Duodenal mucosa (tissue), 2 donors: ENCODE measurements at regions not wholly inside any gene's neighbourhood (a gene's known extent, or its start where the extent isn't known, plus 50 kb on each side); places are given as distances from the start of the nearest gene placed in this dataset.

ENCODE experiments used
- H3K27ac ChIP-seq: one replicate; pipeline ENCODE4 v1.7.0; 2013; ENCODE audit warnings: low read depth, low read length
- H3K27me3 ChIP-seq, 2 donors: one replicate each; pipeline ENCODE4 v1.7.0; 2013; ENCODE audit warnings: low read length in 2 of 2, control low read depth in 1 of 2; ENCODE audit not compliant: insufficient read depth in 2 of 2, control insufficient read depth in 1 of 2
- H3K36me3 ChIP-seq, 2 donors: one replicate each; pipeline ENCODE4 v1.7.0; 2013; ENCODE audit warnings: low read length in 2 of 2, control low read depth in 1 of 2; ENCODE audit not compliant: insufficient read depth in 2 of 2, control insufficient read depth in 1 of 2
- H3K4me1 ChIP-seq, 2 donors: one replicate each; pipeline ENCODE4 v1.7.0; 2013; ENCODE audit warnings: low read length in 2 of 2, control low read depth in 1 of 2; ENCODE audit not compliant: insufficient read depth in 2 of 2, control insufficient read depth in 1 of 2
- H3K4me3 ChIP-seq, 2 donors: one replicate each; pipeline ENCODE4 v1.7.0; 2013; ENCODE audit warnings: low read length in 2 of 2, low read depth in 1 of 2
- H3K9ac ChIP-seq, 2 donors: one replicate each; pipeline ENCODE4 v1.7.0; 2013; ENCODE audit warnings: low read length in 2 of 2, low read depth in 1 of 2
- H3K9me3 ChIP-seq, 2 donors: one replicate each; pipeline ENCODE4 v1.7.0; 2013; ENCODE audit warnings: low read length in 2 of 2, control low read depth in 1 of 2; ENCODE audit not compliant: control insufficient read depth in 1 of 2

- no peak overlapping the region for H3K4me3 ChIP-seq
- no peaks in the 10 kb centered on the region for H3K27me3 ChIP-seq
- no peaks in the 10 kb centered on the region for H3K36me3 ChIP-seq
- H3K9me3 ChIP-seq: peaks cover 0 to 3% of the 10 kb centered on the region in 2 donors
- H3K9ac ChIP-seq: no peak overlapping the region
- no peak overlapping the region for H3K27ac ChIP-seq
- no peaks in the 10 kb centered on the region for H3K4me1 ChIP-seq
These were observed 106.0 kb upstream of the AFDN start for GRCh38 chr6:167720456-167721285.

- no peaks in the 10 kb centered on the region for H3K4me1 ChIP-seq
- no peak overlapping the region for H3K27ac ChIP-seq
These were observed 105.4 kb upstream of the AFDN start for GRCh38 chr6:167721291-167721690.

GRCh38 chr6:167722634-167723309 is 103.9 kb upstream of the AFDN start:
- H3K9ac ChIP-seq: no peak overlapping the region
- peaks cover 0 to 3% of the 10 kb centered on the region in 2 donors for H3K9me3 ChIP-seq
- H3K27me3 ChIP-seq: no peaks in the 10 kb centered on the region
- H3K36me3 ChIP-seq: no peaks in the 10 kb centered on the region
- no peak overlapping the region for H3K4me3 ChIP-seq
- H3K27ac ChIP-seq: no peak overlapping the region
- H3K4me1 ChIP-seq: no peaks in the 10 kb centered on the region

More at GRCh38 chr6:167721291-167721690, 105.4 kb upstream of the AFDN start:
- H3K36me3 ChIP-seq: no peaks in the 10 kb centered on the region
- H3K9ac ChIP-seq: no peak overlapping the region
- H3K27me3 ChIP-seq: no peaks in the 10 kb centered on the region
- H3K4me3 ChIP-seq: no peak overlapping the region
- H3K9me3 ChIP-seq: peaks cover 0 to 3% of the 10 kb centered on the region in 2 donors

GRCh38 chr6:167726043-167726621 is 100.6 kb upstream of the AFDN start:
- Histone ChIP-seq H3K27me3 (no peaks in the 10 kb centered on the region), H3K36me3 (no peaks in the 10 kb centered on the region), H3K4me3 (no peak overlapping the region), H3K9me3 (peaks cover 0 to 3% of the 10 kb centered on the region in 2 donors), H3K27ac (no peak overlapping the region), H3K9ac (no peak overlapping the region), H3K4me1 (no peaks in the 10 kb centered on the region)

GRCh38 chr6:167730441-167730840 is 96.3 kb upstream of the AFDN start:
- Histone ChIP-seq H3K4me3 (no peak overlapping the region), H3K9ac (no peak overlapping the region), H3K27me3 (no peaks in the 10 kb centered on the region)

GRCh38 chr6:167731216-167731615 is 95.5 kb upstream of the AFDN start:
- no peak overlapping the region for H3K27ac ChIP-seq
- no peaks in the 10 kb centered on the region for H3K36me3 ChIP-seq
- no peaks in the 10 kb centered on the region for H3K27me3 ChIP-seq
- no peak overlapping the region for H3K4me3 ChIP-seq
- H3K9me3 ChIP-seq: no peaks in the 10 kb centered on the region
- H3K9ac ChIP-seq: no peak overlapping the region
- no peaks in the 10 kb centered on the region for H3K4me1 ChIP-seq

More at GRCh38 chr6:167730441-167730840, 96.3 kb upstream of the AFDN start:
- Histone ChIP-seq H3K36me3 (no peaks in the 10 kb centered on the region), H3K4me1 (no peaks in the 10 kb centered on the region), H3K27ac (no peak overlapping the region), H3K9me3 (no peaks in the 10 kb centered on the region)

GRCh38 chr6:167731731-167732422 is 94.8 kb upstream of the AFDN start:
- no peak overlapping the region for H3K27ac ChIP-seq
- H3K4me3 ChIP-seq: no peak overlapping the region
- H3K9me3 ChIP-seq: no peaks in the 10 kb centered on the region
- H3K9ac ChIP-seq: no peak overlapping the region
- no peaks in the 10 kb centered on the region for H3K36me3 ChIP-seq
- H3K4me1 ChIP-seq: no peaks in the 10 kb centered on the region
- H3K27me3 ChIP-seq: no peaks in the 10 kb centered on the region

GRCh38 chr6:167733740-167734661 is 92.7 kb upstream of the AFDN start:
- no peak overlapping the region for H3K4me3 ChIP-seq
- no peaks in the 10 kb centered on the region for H3K36me3 ChIP-seq
- no peaks in the 10 kb centered on the region for H3K9me3 ChIP-seq
- H3K27ac ChIP-seq: no peak overlapping the region
- H3K4me1 ChIP-seq: no peaks in the 10 kb centered on the region
- H3K9ac ChIP-seq: no peak overlapping the region
- no peaks in the 10 kb centered on the region for H3K27me3 ChIP-seq

GRCh38 chr6:167734662-167735083 is 92.0 kb upstream of the AFDN start:
- Histone ChIP-seq H3K27me3 (peaks cover 0 to 1% of the 10 kb centered on the region in 2 donors), H3K9ac (no peak overlapping the region), H3K27ac (no peak overlapping the region), H3K9me3 (no peaks in the 10 kb centered on the region), H3K4me3 (no peak overlapping the region), H3K36me3 (no peaks in the 10 kb centered on the region), H3K4me1 (no peaks in the 10 kb centered on the region)
